ENCODE measurements at regions not wholly inside any gene's neighbourhood (a gene's known extent, or its start where the extent isn't known, plus 50 kb on each side); places are given as distances from the start of the nearest gene placed in this dataset.

GRCh38 chr2:82013641-82014040 lies 1709.1 kb upstream of the LRRTM1 start:
- TF ChIP-seq ZNF274 (IDR thresholded peaks at IDR 0.05; ENCODE audit: low read depth, low read length) (no peak), YY1 (IDR thresholded peaks at IDR 0.05; ENCODE audit: insufficient read depth, insufficient read length) (no peak)

Data from NT2/D1 (cell line).